PFSK-1 (cell line): ENCODE measurements at regions not wholly inside any gene's neighbourhood (a gene's known extent, or its start where the extent isn't known, plus 50 kb on each side); places are given as distances from the start of the nearest gene placed in this dataset.

Experiments used
- POLR2AphosphoS5 ChIP-seq: IDR thresholded peaks from 2 replicates; pipeline ENCODE4 v1.6.1; 2012; ENCODE audit warnings: low read depth, mild to moderate bottlenecking, control low read depth, low read length, moderate library complexity
- REST ChIP-seq, 2 experiments: IDR thresholded peaks; 2 replicates each; pipeline versions ENCODE4 v1.6.1 to v1.8.0; 2011 to 2012; ENCODE audit warnings: low read depth in 2 of 2, low read length in 2 of 2, control low read depth in 1 of 2, inconsistent platforms in 1 of 2, mild to moderate bottlenecking in 1 of 2, moderate library complexity in 1 of 2; ENCODE audit not compliant: insufficient read depth in 1 of 2
- SIN3A ChIP-seq: IDR thresholded peaks from 2 replicates; pipeline ENCODE4 v1.6.1; 2012; ENCODE audit warnings: mild to moderate bottlenecking, low read length, moderate library complexity, borderline replicate concordance; ENCODE audit not compliant: insufficient read depth

GRCh38 chr9:75548871-75549270 is 341.6 kb upstream of the PCSK5 start:
- TF ChIP-seq REST (IDR thresholded peaks at IDR 0.05; ENCODE audit: insufficient read depth in 1 of 2, low read depth in 2 of 2, low read length in 2 of 2): no peak
- no peak for TF ChIP-seq POLR2AphosphoS5
- TF ChIP-seq SIN3A: no peak
